Stimulated activated naive CD4-positive, alpha-beta T cell treated with Interleukin-2 at 50 U/mL for 16 hours (primary cell): ENCODE measurements at regions not wholly inside any gene's neighbourhood (a gene's known extent, or its start where the extent isn't known, plus 50 kb on each side); places are given as distances from the start of the nearest gene placed in this dataset.

Experiments used
- DNase-seq: peaks from one replicate; lab custom pipeline; 2025; lab: John Stamatoyannopoulos, UW

GRCh38 chr4:123573866-123574508 is 177.4 kb downstream of the SPRY1 start:
- DNase-seq: no peak

- DNase-seq: no peak
These were observed 178.7 kb downstream of the SPRY1 start for GRCh38 chr4:123575291-123575690.

- DNase-seq: no peak
These were observed 180.8 kb downstream of the SPRY1 start for GRCh38 chr4:123577225-123577906.

DNA sequence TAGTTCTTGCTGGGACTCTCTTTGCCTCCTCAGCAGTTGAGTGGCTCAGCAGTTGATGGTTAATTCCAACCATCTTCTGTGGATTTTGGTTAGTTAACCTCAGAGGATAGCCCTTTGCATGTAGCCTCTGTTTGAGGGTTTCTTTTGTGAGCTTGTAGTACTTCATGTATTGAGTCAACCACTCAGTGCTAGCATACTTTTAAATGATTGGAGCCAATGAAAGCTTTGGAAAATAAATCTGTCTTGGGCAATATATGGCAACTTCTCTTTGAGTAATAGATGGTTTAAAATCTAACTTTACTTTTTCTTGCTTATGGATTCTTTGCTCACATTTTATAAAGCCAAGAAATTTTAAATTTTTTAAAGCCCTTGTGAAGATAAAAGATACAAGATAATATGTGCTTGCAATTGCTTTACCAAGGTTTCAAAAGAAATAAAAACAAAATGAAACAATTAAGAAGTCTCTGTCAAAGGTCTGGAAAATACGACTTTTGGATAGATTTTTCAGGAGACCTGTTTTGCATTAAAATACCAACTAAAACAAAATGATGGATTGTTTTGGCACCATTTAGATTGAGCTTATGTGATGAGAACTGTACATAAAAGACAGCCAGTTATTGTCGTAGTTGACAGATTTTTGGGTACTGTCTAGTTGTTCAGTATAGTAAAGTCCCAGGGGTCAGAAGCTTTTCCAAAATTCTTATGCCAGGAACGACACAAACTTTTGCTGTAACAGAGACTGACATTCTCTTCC is 181.9 kb downstream of the SPRY1 start:
- no peak for DNase-seq

- no peak for DNase-seq
These were observed 183.4 kb downstream of the SPRY1 start for GRCh38 chr4:123579961-123580360.

DNA sequence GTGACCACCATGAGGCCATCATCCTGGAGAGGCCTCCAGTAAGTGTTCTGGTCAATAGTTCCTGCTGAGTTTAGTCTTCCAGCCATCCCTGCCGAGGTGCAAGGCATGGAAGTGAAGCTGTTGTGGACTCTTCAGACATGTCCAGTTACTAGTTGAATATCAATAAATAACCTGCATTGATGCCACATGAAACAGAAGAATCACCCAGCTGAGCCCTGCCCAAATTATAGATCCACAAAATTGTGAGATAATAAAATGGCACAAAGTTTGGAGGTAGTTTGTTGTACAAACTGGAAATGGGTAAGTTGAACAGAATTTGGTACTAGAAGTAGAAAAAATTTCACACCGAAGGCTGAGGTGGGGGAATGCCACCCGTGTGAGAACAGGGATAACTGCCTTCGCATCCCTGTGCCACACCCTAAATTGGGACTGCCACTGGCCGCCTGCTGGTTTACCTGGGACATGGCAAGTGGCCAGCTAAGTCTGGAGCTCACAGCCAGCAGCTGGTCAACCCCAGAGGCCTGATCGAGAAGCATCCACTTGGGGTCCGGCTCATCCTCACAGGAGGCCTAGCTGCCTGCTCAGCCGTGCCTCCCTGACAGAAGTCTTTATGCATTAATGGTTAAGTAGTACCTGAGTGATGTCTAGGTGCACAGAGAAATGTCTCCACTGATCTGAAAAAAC is 184.5 kb downstream of the SPRY1 start:
- DNase-seq: no peak

DNA sequence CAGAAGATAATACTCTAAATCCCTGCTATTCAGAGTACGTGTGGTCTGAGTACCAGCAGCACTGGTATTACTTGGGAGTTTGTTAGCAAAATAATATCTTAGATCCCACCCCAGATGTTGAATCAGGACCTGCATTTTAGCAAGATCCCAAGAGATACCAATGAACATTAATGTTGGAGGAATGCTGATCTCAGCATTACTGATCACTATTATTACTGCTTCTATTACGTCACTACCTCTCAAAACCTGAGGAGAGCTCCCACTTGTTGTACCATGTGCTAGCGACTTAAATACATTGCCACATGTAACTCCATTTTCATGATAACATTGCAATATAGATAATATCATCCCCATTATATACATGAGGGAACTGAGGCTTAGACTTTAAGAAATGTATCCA is 185.2 kb downstream of the SPRY1 start:
- DNase-seq: no peak

DNA sequence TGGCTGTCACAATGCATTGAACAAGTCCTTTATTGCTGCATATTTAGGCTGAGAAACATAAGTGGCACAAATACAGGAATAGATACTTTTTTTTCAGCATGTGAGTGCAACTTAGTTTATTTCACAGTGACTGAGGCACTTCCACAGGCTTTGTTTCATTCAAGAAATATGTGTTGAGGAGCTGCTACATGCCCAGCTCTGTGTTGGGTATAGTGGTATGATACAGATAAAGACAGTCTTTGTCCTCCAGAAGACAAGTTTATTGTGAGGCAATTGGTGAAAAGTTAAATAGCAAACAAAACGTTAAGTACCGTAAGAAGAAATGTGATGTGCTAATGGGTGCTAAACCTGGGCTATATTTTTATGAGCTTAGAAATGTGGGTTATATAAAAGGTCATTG is 186.4 kb downstream of the SPRY1 start:
- no peak for DNase-seq

- DNase-seq: no peak
These were observed 188.5 kb downstream of the SPRY1 start for GRCh38 chr4:123585111-123585510.

- DNase-seq: no peak
These were observed 191.4 kb downstream of the SPRY1 start for GRCh38 chr4:123587983-123588494.

DNA sequence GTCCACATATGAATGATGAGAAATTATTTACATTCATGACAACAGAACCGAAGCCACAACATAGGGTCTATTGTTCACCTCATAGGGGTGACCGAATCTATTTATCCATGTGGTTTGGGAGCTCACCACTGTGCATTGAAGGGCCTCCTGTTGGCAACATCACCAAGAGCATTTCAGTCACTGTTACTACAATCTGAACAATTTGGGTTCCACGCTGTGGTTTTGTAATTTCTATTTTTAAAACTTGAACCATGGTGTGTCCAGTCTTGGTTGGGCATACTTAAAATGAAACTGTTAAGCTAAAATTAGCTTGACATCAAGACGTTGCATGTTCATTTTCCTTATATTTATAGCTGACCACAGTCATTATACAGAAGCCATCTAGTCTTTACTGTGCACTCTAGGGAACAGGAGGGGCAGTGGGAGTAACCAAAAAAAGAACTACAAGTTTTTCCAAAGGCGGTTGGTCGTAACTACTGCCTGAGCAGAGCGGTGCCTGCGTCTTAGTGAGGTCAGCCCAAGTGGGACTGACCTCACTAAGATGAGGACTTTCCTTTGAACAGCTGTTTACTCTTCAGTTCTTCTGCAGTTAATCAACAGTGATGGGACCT is 192.1 kb downstream of the SPRY1 start:
- DNase-seq: no peak

DNA sequence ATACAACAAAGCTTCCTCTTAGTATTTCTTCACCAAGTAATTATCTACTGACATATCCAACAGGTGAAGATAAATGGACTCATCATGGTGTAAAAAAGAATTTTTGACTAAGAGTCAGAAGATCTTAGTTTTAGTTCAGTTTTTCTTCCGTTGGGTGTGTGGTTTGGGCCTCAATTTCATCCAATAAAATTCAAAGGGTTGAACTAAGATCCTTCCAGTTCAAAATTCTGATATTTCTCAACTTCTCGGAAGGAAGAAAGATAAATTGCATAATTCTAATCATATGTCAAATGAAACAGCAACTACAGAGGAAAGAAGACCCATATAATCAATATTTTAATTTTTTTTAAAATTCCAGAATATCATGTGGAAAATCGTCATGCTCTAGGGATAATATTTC is 192.7 kb downstream of the SPRY1 start:
- DNase-seq: no peak

- no peak for DNase-seq
These were observed 195.3 kb downstream of the SPRY1 start for GRCh38 chr4:123591875-123592274.

DNA sequence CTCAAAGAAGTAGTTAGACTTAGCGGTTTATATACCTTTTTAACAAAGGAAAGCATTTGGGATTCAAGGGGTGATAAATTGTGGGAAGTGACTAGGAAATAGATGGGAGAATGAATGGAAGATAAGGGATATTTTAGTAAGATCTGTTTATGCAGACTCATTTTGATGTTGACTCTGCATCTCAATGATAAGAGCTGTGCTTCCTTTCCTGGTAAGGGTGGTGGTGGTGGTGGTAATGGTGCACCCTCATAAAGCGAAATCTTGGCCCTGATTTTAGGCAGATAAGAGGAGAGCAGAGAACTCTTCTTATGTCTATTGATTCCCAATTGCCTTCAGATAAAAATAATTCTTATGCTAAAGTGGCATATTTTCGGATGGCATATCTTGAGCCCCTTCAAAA is 197.1 kb downstream of the SPRY1 start:
- no peak for DNase-seq

GRCh38 chr4:123596805-123597204 is 200.2 kb downstream of the SPRY1 start:
- DNase-seq: no peak

- DNase-seq: no peak
These were observed 201.0 kb downstream of the SPRY1 start for GRCh38 chr4:123597586-123597985.

DNA sequence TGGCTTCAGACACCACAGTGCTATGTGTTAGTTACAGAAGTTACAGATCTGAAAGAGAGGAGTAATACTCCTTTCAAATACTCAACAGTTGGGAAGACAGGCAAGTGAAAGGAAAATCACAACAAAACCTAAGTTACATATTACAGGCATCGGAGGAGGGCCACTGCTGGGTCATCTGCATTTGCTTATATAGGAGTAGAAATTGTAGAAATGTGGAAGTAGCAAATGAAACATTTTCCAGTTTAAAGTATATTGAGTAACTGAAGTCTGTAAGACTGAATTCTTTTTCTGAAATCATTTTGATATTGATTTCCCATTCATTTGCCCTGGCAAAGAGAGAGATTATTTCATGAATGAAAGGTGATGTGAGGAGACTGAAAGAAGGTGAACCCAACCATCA is 201.7 kb downstream of the SPRY1 start:
- no peak for DNase-seq

GRCh38 chr4:123599061-123599919 is 202.7 kb downstream of the SPRY1 start:
- DNase-seq: no peak

- DNase-seq: peak; percentile 3
These were observed 203.6 kb downstream of the SPRY1 start for GRCh38 chr4:123599920-123600810.
